Mucosa of rectum (tissue), 2 donors: ENCODE measurements at regions not wholly inside any gene's neighbourhood (a gene's known extent, or its start where the extent isn't known, plus 50 kb on each side); places are given as distances from the start of the nearest gene placed in this dataset.
"Not testable (repeated sequence)": the region's sequence is repeated elsewhere in the genome, so short reads cannot be mapped to it uniquely, and the experiment has no call there.

ENCODE experiments used
- H3K27ac ChIP-seq, 2 donors: one replicate each; pipeline ENCODE4 v1.7.0; 2013; ENCODE audit warnings: inconsistent platforms in 2 of 2, low read depth in 2 of 2, low read length in 2 of 2
- H3K27me3 ChIP-seq, 2 donors: one replicate each; pipeline ENCODE4 v1.7.0; 2013; ENCODE audit warnings: low read length in 2 of 2; ENCODE audit not compliant: control insufficient read depth in 2 of 2, insufficient read depth in 2 of 2
- H3K36me3 ChIP-seq, 2 donors: one replicate each; pipeline ENCODE4 v1.7.0; 2013; ENCODE audit warnings: low read length in 2 of 2; ENCODE audit not compliant: control insufficient read depth in 2 of 2, insufficient read depth in 2 of 2
- H3K4me1 ChIP-seq, 2 donors: one replicate each; pipeline ENCODE4 v1.7.0; 2013; ENCODE audit warnings: low read length in 2 of 2, mild to moderate bottlenecking in 1 of 2; ENCODE audit not compliant: control insufficient read depth in 2 of 2, insufficient read depth in 2 of 2
- H3K4me3 ChIP-seq, 2 donors: one replicate each; pipeline ENCODE4 v1.7.0; 2013; ENCODE audit warnings: low read length in 2 of 2
- H3K9ac ChIP-seq, 2 donors: one replicate each; pipeline ENCODE4 v1.7.0; 2013; ENCODE audit warnings: low read length in 2 of 2, low read depth in 1 of 2, mild to moderate bottlenecking in 1 of 2
- H3K9me3 ChIP-seq, 2 donors: one replicate each; pipeline ENCODE4 v1.7.0; 2013; ENCODE audit warnings: low read length in 2 of 2; ENCODE audit not compliant: control insufficient read depth in 2 of 2
- donor health status: healthy.
- donor health status: Normal muscosa, but diverticular disease.

DNA sequence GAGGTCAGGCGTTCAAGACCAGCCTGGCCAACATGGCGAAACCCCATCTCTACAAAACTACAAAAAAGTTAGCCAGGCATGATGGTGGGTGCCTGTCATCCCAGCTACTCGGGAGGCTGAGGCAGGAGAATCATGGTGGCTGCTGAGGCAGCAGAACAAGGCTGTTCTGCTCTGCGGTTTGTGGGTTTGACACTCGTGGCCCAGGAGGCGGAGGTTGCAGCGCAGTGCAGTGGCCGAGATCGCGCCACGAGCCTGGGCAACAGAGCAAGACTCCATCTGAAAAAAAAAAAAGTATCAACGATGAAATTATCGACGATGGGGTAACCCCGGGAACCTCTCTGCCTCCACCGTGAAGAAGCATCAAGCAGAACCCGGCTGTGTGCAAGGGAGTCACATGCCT lies 5478.8 kb upstream of the TPTE start:
- H3K27ac ChIP-seq, H3K9ac ChIP-seq, H3K4me3 ChIP-seq, H3K4me1 ChIP-seq, H3K36me3 ChIP-seq, H3K9me3 ChIP-seq, H3K27me3 ChIP-seq: not testable (repeated sequence)

DNA sequence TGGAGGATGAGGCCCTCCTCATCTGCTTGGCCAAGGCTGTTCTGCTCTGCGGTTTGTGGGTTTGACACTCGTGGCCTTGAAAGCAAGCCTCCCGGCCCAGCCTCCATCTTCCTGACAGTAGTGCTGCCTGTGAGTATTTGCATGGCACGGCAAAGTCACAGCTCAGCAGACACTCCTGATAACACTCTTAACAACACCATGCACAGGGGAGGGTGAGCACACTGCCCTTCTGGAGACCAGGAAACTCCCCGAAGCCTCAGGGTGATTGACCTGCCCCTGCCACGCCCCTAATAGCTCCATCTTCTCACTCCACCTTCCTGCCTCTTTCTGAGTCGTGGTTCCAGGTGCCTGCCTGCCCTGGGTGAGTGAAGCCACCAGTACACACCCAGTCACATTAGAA lies 5476.6 kb upstream of the TPTE start:
- not testable (repeated sequence) for H3K9ac ChIP-seq, H3K4me3 ChIP-seq, H3K27me3 ChIP-seq, H3K4me1 ChIP-seq, H3K9me3 ChIP-seq, H3K27ac ChIP-seq, H3K36me3 ChIP-seq

DNA sequence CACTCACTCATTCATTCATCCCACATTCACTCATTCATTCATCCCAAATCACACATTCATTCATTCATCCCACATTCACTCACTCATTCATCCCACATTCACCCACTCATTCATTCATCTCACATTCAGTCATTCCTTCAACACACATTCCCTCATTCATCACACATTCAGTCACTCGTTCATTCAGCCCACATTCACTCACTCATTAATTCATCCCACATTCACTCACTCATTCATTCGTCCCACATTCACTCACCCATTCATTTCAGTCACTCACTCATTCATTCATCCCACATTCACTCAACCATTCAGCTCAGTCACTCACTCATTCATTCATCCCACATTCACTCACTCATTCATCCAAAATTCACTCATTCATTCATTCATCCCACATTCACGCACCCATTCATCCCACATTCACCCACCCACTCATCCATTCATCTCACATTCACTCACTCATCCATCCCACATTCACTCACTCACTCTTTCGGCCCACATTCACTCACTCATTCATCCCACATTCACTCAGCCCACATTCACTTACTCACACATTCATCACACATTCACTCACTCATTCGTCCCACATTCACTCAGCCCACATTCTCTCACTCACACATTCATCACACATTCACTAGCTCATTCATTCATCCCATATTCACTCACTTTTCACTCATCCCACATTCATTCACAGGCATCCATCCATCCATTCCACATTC lies 5469.9 kb upstream of the TPTE start:
- not testable (repeated sequence) for H3K36me3 ChIP-seq, H3K27me3 ChIP-seq, H3K4me3 ChIP-seq, H3K9ac ChIP-seq, H3K4me1 ChIP-seq, H3K9me3 ChIP-seq, H3K27ac ChIP-seq

DNA sequence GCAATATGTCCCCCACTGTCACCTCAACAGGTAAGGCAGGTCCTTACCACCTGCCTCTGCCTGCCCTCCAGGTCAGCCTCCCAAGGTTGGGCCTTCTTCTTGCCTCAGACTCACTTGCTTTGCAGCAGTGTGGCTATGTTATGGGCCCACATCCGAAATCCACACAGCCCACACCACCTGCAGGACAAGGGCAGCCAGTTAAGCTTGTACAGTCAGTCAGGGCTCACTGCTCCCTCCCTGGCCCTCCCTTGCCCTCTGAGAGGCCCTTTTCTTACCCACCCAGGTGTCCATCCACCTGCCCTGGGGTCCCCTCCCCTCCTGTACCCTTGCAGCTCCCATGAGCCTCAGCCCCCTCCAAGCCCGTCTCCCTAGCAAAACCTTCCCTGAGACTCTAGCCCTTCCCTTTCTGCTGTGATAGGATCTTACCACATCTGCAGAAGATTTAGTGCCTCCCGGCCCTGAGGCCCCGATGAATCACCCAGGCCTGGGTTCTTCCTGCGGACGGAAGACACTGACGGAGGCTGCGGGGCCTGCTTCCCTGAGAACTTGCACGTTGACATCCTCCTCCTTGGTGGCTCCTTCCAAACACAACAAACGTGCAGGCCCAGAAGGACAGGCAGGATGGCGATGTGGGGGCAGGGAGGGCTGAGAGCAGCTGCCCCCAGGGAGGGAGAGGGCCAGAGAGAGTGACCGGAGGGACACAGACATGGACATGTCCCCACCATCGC lies 5466.2 kb upstream of the TPTE start:
- H3K27ac ChIP-seq, H3K9me3 ChIP-seq, H3K4me3 ChIP-seq, H3K36me3 ChIP-seq, H3K27me3 ChIP-seq, H3K9ac ChIP-seq, H3K4me1 ChIP-seq: not testable (repeated sequence)

DNA sequence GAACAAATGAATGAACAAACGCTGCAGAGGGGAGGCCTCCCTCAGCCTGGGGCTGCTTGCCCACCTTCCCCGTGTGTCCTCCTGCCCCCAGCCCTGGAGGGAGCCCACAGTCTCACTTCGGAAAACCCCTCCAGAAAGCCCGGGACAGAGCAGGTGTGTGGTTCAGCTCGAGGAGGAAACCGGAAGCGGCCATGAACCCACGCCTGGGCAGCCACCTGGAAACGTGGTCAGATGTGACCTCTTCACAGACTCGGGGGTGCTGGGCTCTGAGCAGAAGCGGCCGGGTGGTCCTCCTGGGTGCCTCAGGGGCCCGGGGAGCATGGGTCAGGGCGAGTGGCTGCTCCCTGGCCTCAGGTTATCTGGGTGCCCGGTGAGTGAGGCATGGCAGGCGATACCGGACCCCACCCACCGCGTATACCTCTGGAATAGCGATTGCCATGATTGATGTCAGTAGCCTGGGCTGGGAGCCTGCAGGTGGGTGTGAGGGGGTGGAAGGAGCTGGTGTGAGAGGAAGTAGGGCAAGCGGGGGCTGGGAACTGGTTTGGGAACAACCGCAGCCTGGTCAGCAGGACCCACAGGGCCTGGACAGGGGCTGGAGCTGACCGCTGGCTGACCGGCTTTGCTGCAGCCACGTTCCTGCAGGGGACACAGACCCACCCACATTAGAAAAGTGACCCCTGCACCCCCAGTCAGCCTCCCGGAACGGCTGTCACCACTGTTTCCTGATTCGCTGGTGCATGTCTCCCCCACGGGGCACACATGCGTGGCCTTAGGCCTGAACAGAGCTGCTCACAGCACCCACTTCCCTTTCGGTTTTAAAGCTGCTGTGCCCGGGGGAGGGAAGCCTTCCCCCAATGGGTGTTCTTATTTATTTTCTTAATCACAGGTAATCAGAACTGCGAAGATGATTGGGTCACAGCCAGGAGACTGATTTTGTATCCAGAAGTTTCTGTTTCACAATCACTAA lies 5465.1 kb upstream of the TPTE start:
- not testable (repeated sequence) for H3K9me3 ChIP-seq, H3K27ac ChIP-seq, H3K4me3 ChIP-seq, H3K4me1 ChIP-seq, H3K9ac ChIP-seq, H3K36me3 ChIP-seq, H3K27me3 ChIP-seq

DNA sequence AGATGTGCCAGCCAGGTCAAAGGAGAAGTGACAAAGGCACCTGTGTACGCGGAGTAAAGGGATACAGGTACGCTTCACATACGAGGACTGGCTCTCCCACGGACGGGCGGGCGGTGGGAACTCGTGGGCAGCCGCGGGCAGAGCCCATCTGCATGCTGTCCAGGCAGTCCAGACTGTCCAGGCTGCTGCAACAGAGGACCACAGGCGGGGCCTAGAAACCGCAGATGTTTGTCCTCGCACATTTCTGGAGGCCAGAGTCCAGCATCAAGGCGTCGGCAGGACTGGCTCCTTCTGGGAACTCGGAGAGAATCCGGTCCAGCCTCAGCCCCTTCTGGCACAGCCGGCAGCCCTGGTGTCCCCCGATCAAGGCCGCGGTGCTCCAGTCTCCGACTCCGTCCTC lies 5464.3 kb upstream of the TPTE start:
- H3K4me1 ChIP-seq, H3K27ac ChIP-seq, H3K9ac ChIP-seq, H3K27me3 ChIP-seq, H3K36me3 ChIP-seq, H3K4me3 ChIP-seq, H3K9me3 ChIP-seq: not testable (repeated sequence)

DNA sequence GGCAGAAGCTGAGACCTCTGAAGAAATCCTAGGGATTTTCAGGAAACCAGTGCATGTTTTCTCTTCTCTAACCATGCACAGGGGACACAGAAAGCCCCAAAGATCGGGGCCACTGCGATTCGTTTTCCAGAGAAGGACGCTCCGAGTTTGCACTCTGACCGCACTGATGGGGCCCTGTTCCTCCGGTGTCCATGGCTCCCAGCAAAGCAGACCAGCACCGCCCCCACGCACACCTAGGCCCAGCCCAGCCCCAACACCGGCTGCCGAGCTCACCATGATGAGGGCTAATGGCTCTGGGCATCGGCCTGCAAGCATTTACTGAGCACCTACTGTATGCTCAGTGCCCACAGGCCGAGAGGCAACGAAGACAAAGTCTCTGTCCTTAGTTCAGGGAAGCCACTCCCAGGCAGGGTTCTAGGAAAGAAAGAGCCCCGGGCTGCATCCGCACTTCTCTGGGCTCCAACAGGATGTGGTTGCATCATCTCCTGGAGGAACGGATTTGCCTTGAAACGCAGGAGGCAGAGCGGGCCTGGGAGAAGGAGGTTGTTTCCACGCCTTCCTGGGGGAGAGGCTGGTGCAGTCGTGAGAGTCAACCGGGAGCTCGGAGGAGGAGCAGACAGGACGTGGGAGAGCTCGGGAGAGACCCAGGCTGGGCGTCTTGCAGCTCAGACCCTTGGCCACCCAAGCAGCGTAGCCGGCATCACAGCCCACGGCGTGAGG lies 5460.9 kb upstream of the TPTE start:
- H3K36me3 ChIP-seq, H3K27ac ChIP-seq, H3K9me3 ChIP-seq, H3K4me3 ChIP-seq, H3K4me1 ChIP-seq, H3K9ac ChIP-seq, H3K27me3 ChIP-seq: not testable (repeated sequence)

DNA sequence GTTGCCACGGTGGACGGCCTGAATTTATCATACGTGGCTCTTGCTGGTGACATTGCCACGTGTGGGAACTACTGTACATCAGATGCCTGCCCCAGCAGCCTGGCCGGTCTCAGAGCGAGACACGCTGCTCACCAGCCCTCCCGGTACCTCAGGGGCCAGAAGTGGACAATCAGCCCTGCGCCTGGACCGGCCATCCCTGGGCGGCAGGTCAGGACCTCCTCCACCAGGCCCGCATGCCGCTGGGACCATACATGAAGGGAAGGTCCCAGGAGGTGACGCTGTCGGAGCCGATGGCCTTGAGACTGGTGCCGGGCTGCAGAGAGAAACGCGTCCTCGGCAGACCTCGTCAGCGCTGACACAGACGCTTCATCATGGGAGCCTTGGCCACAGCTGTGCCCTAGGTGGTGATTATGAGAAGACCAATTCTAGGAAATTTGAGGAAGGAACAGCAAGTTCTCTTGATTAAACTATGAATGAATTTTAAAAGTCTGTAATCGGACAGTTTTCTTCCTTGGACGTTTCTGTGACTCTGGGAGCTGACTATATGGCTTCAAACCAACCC lies 5456.7 kb upstream of the TPTE start:
- H3K4me3 ChIP-seq, H3K4me1 ChIP-seq, H3K9ac ChIP-seq, H3K9me3 ChIP-seq, H3K36me3 ChIP-seq, H3K27ac ChIP-seq, H3K27me3 ChIP-seq: not testable (repeated sequence)

DNA sequence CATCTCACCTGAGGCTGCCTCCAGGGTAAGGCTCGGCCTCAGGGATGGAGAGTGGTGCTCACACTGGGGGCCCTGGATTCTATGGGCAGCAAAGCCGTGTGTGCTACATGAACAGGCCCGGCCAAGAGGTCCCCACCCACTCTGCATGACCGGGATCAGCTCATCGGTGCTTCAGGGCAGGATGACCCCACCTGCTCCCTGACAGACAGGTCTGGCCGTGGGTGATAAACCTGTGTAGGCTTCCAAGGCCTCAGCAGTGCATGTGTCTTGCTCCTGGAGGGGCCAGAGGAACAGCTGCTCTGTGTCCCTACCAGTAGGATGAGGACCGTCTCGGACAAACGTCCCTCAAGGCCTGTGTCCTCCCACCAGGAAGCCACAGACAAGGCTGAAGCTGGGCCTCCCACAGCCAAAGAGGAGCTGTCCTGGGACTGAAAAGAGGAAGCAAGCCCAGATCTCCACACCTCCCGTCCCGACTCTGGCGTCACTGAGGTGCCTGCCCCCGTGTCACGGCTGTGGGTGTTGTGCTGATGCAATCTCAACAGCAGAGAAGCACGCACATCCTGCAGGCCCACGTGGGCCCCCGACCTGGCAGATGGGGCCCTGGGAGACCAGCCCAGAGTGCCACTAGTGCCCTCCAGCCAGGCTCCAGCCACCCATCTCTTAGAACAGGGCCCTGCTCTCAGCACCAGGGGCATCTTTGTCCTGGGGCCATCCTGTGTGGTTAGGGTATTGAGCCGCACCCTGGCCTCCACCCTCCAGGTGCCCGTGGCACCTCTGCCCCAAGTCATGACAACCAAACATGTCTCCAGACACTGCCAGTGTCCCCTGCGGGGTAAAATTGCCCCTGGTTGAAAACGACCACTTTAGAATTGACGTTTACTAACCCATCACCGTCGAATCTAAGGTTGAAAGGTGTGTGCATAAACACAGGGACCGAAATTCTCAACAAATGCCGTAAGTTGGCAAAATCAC lies 5455.9 kb upstream of the TPTE start:
- not testable (repeated sequence) for H3K27ac ChIP-seq, H3K27me3 ChIP-seq, H3K36me3 ChIP-seq, H3K4me3 ChIP-seq, H3K9me3 ChIP-seq, H3K9ac ChIP-seq, H3K4me1 ChIP-seq
